SU-DHL-6 (cell line): ENCODE measurements at regions not wholly inside any gene's neighbourhood (a gene's known extent, or its start where the extent isn't known, plus 50 kb on each side); places are given as distances from the start of the nearest gene placed in this dataset.

Experiments used
- H2AFZ ChIP-seq: fragments of 200-600 bp; sonication (generic); 2 replicates; pipeline ENCODE4 v1.6.1; 2014; ENCODE audit warnings: low read depth, mild to moderate bottlenecking, moderate library complexity, mixed read lengths, antibody characterized with exemption, low read length; ENCODE audit not compliant: severe bottlenecking
- H3F3A ChIP-seq: fragments of 200-600 bp; shearing (Covaris generic); 2 replicates; pipeline ENCODE4 v1.6.0; 2016; ENCODE audit warnings: antibody characterized with exemption, mild to moderate bottlenecking; ENCODE audit not compliant: insufficient read depth
- H3K27ac ChIP-seq: fragments of 200-600 bp; sonication (generic); 2 replicates; pipeline ENCODE4 v1.5.1; 2016; ENCODE audit warnings: low read depth, mild to moderate bottlenecking, low read length, moderate library complexity, mixed read lengths
- H3K27me3 ChIP-seq: fragments of 200-600 bp; sonication (generic), shearing (Covaris generic); 2 replicates; pipeline ENCODE4 v1.6.0; 2014; ENCODE audit warnings: mild to moderate bottlenecking, low read length
- H3K36me3 ChIP-seq: fragments of 200-600 bp; sonication (generic); 2 replicates; pipeline ENCODE4 v1.6.1; 2014; ENCODE audit warnings: mild to moderate bottlenecking, low read length, mixed read lengths
- H3K4me2 ChIP-seq: fragments of 300-600, 200-600 bp; shearing (Covaris generic), sonication (generic); 2 replicates; pipeline ENCODE4 v1.6.0; 2014; ENCODE audit warnings: low read length, low read depth, mild to moderate bottlenecking; ENCODE audit not compliant: poor library complexity, severe bottlenecking
- H3K4me3 ChIP-seq: fragments of 200-600 bp; sonication (generic); 2 replicates; pipeline ENCODE4 v1.5.1; 2014; ENCODE audit warnings: antibody characterized with exemption, low read length, mild to moderate bottlenecking, mixed read lengths; ENCODE audit not compliant: insufficient read depth, poor library complexity, severe bottlenecking
- H3K79me2 ChIP-seq: fragments of 200-600 bp; sonication (generic); 2 replicates; pipeline ENCODE4 v1.6.1; 2014; ENCODE audit warnings: mild to moderate bottlenecking, low read length, moderate library complexity; ENCODE audit not compliant: insufficient read depth
- H3K9ac ChIP-seq: fragments of 200-600 bp; sonication (generic); 2 replicates; pipeline ENCODE4 v1.7.0; 2014; ENCODE audit warnings: mild to moderate bottlenecking, low read length
- H3K9me2 ChIP-seq: fragments of 200-600 bp; sonication (generic); replicated peaks from 2 replicates; pipeline ENCODE4 v1.6.1; 2014; ENCODE audit warnings: low read length; ENCODE audit not compliant: insufficient read depth
- H3K9me3 ChIP-seq: fragments of 200-600 bp; sonication (generic); 2 replicates; pipeline ENCODE4 v1.6.1; 2014; ENCODE audit warnings: low read length, mixed read lengths; ENCODE audit not compliant: insufficient read depth
- H4K20me1 ChIP-seq: fragments of 200-600 bp; sonication (generic); 2 replicates; pipeline ENCODE4 v1.6.1; 2014; ENCODE audit warnings: low read depth, mild to moderate bottlenecking, antibody characterized with exemption, low read length, moderate library complexity, mixed read lengths
- EZH2phosphoT487 ChIP-seq: fragments of 200-600 bp; sonication (generic), shearing (Covaris generic); conservative IDR thresholded peaks from 2 replicates; pipeline ENCODE4 v1.6.1; 2018; ENCODE audit warnings: mild to moderate bottlenecking, antibody characterized with exemption, low read length, moderate library complexity, mixed read lengths
- TF ChIP-seq, protein P1 (sequence below): fragments of 200-600 bp; sonication (generic); IDR thresholded peaks from one replicate; pipeline ENCODE4 v1.5.1; 2017; ENCODE audit warnings: antibody characterized with exemption, mild to moderate bottlenecking, low read length, moderate library complexity; ENCODE audit not compliant: insufficient read depth, poor library complexity, severe bottlenecking

DNA sequence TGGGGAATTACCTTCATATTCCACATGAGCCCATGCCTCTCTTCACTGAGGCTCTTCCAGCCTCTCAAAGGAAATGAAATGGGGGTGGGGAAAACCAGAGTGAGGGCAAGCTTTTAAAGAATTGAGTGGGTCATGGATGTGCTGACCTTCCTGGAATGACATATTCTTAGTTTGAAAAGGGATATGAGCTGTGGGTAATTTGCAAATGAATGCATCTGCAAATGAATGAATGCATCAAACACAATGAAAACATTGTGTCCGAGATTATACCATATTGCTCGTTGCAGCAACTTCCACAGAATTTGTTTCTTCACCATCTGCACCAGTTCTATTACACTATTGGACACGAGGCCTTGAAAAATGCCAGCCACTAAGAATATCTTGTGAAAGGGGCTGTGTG is 198.6 kb upstream of the CDH6 start:
- TF ChIP-seq, protein P1, sequence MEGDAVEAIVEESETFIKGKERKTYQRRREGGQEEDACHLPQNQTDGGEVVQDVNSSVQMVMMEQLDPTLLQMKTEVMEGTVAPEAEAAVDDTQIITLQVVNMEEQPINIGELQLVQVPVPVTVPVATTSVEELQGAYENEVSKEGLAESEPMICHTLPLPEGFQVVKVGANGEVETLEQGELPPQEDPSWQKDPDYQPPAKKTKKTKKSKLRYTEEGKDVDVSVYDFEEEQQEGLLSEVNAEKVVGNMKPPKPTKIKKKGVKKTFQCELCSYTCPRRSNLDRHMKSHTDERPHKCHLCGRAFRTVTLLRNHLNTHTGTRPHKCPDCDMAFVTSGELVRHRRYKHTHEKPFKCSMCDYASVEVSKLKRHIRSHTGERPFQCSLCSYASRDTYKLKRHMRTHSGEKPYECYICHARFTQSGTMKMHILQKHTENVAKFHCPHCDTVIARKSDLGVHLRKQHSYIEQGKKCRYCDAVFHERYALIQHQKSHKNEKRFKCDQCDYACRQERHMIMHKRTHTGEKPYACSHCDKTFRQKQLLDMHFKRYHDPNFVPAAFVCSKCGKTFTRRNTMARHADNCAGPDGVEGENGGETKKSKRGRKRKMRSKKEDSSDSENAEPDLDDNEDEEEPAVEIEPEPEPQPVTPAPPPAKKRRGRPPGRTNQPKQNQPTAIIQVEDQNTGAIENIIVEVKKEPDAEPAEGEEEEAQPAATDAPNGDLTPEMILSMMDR = no peak
- H3K9me3 ChIP-seq = no peaks in the 10 kb centered on the region

DNA sequence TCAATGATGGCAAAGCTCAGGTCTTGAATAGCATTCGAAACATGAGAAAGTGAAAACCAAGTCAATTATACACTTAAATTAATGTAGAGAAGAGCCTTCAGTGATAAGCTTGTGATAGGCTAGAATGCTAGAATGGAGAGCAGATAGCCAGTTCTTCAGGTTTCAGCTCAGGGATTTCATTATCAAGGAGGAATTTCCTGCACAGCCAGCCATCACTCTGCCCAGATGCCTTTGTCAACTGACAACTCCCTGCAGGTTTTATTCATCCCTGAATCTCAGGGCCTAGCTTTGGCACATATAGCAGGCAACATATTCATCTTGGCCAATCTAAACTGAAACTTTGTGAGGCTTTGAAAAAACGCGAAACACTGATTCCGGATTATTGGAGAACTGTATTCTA is 199.3 kb upstream of the CDH6 start:
- Histone ChIP-seq H3K9me2 (no peaks in the 10 kb centered on the region), H3F3A (no peaks in the 10 kb centered on the region), H4K20me1 (no peaks in the 10 kb centered on the region), H3K79me2 (no peaks in the 10 kb centered on the region), H3K4me2 (no peak overlapping the region), H3K4me3 (no peak overlapping the region), H3K9me3 (no peaks in the 10 kb centered on the region), H3K27me3 (no peaks in the 10 kb centered on the region), H3K27ac (no peak overlapping the region), H3K9ac (no peak overlapping the region), H3K36me3 (no peaks in the 10 kb centered on the region), H2AFZ (no peak overlapping the region)
- TF ChIP-seq EZH2phosphoT487 = no peak
- TF ChIP-seq, protein P1 = no peak

More for the DNA sequence above, 198.6 kb upstream of the CDH6 start:
- H3K4me3 ChIP-seq = no peak overlapping the region
- no peaks in the 10 kb centered on the region for H4K20me1 ChIP-seq
- H3K27me3 ChIP-seq = no peaks in the 10 kb centered on the region
- no peak overlapping the region for H3K27ac ChIP-seq
- no peak overlapping the region for H2AFZ ChIP-seq
- no peak overlapping the region for H3K9ac ChIP-seq
- no peak overlapping the region for H3K4me2 ChIP-seq
- no peaks in the 10 kb centered on the region for H3K79me2 ChIP-seq
- H3K36me3 ChIP-seq = no peaks in the 10 kb centered on the region
- H3K9me2 ChIP-seq = no peaks in the 10 kb centered on the region
- no peaks in the 10 kb centered on the region for H3F3A ChIP-seq

- Histone ChIP-seq H3K4me3 (no peak overlapping the region), H3K27me3 (no peaks in the 10 kb centered on the region), H3K9me3 (no peaks in the 10 kb centered on the region), H3K9ac (no peak overlapping the region), H3K9me2 (no peaks in the 10 kb centered on the region), H3F3A (no peaks in the 10 kb centered on the region), H3K36me3 (no peaks in the 10 kb centered on the region), H3K4me2 (no peak overlapping the region), H3K27ac (no peak overlapping the region), H3K79me2 (no peaks in the 10 kb centered on the region), H2AFZ (no peak overlapping the region), H4K20me1 (no peaks in the 10 kb centered on the region)
- no peak for TF ChIP-seq EZH2phosphoT487
- TF ChIP-seq, protein P1 = no peak
Measured at GRCh38 chr5:30991462-30991861, 202.0 kb upstream of the CDH6 start.

DNA sequence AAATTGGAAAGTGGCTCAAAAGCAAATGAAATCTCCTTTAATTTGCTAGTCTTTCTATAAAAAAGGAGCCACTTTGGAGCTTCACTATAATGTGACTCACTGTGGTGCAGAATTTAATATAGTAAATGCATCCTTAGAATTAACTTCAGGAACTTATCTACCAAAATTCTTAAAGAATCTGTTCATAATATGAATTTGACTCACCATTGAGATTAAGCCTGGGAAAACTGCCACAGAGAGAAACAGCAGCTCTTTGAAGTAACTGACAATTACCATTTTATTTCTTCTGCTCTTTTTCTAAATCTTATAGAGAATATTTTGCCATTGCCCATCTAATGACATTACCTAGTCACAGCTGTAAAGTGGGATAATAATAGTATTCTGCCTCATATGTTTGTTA is 211.9 kb upstream of the CDH6 start:
- H3K27me3 ChIP-seq = no peaks in the 10 kb centered on the region
- H2AFZ ChIP-seq = no peak overlapping the region
- no peaks in the 10 kb centered on the region for H3F3A ChIP-seq
- H3K4me2 ChIP-seq = no peak overlapping the region
- TF ChIP-seq EZH2phosphoT487 = no peak
- TF ChIP-seq, protein P1 = no peak
- no peaks in the 10 kb centered on the region for H3K36me3 ChIP-seq
- H3K79me2 ChIP-seq = no peaks in the 10 kb centered on the region
- H3K27ac ChIP-seq = no peak overlapping the region
- no peak overlapping the region for H3K9ac ChIP-seq
- H3K4me3 ChIP-seq = no peak overlapping the region
- no peaks in the 10 kb centered on the region for H4K20me1 ChIP-seq
- no peaks in the 10 kb centered on the region for H3K9me3 ChIP-seq
- H3K9me2 ChIP-seq = no peaks in the 10 kb centered on the region
